ENCODE measurements at regions not wholly inside any gene's neighbourhood (a gene's known extent, or its start where the extent isn't known, plus 50 kb on each side); places are given as distances from the start of the nearest gene placed in this dataset.

- no peak for TF ChIP-seq CTCF (IDR thresholded peaks at IDR 0.05; ENCODE audit: low read depth, low read length)
- no peak for DNase-seq (ENCODE audit: extremely low read depth, low read depth)
These were observed 52.5 kb upstream of the SPTBN1 start for GRCh38 chr2:54403512-54404238.

GRCh38 chr2:54404270-54404669, 51.9 kb upstream of the SPTBN1 start:
- TF ChIP-seq CTCF (IDR thresholded peaks at IDR 0.05; ENCODE audit: low read depth, low read length) = no peak
- no peak for DNase-seq (ENCODE audit: extremely low read depth, low read depth)

GRCh38 chr2:54406031-54406430, 50.1 kb upstream of the SPTBN1 start:
- no peak for DNase-seq (ENCODE audit: extremely low read depth, low read depth)
- no peak for TF ChIP-seq CTCF (IDR thresholded peaks at IDR 0.05; ENCODE audit: low read depth, low read length)

Data from AG09319 (cell line).